ENCODE measurements at regions not wholly inside any gene's neighbourhood (a gene's known extent, or its start where the extent isn't known, plus 50 kb on each side); places are given as distances from the start of the nearest gene placed in this dataset.
"Not testable (repeated sequence)": the region's sequence is repeated elsewhere in the genome, so short reads cannot be mapped to it uniquely, and the experiment has no call there.

DNA sequence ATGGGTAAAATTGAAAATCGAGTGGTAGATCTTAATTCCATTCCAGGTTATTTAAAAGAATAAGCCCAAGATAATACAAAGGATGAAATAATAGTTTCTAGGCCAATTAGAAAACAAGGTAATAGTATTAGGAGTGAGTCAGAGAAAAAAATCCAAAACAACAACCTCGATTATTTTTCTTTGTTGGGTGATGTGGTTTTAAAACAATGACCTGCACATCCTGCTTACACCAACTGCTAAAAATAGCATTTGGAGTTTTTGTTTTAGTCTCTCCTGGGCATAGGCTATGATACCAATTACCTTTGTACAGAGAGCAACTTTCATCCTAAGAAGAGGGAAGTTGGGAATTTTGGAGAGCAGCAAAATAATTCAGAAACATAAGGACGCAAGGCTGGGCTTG is 101.7 kb upstream of the MYO10 start:
- DNase-seq, result peak; percentile 15

DNA sequence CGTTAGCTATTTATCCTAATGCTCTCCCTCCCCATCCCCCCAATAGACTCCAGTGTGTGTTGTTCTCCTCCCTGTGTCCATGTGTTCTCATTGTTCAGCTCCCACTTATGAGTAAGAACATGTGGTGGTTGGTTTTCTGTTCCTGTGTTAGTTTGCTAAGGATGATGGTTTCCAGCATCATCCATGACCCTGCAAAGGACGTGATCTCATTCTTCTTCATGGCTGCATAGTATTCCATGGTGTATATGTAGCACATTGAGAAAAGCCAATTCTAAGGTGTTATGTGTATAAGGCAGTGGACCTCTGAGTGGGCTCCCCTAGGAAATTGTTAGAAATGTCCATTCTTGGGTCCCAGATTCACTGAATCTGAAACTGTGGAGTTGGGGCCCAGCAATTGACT is 103.1 kb upstream of the MYO10 start:
- no peak for DNase-seq

DNA sequence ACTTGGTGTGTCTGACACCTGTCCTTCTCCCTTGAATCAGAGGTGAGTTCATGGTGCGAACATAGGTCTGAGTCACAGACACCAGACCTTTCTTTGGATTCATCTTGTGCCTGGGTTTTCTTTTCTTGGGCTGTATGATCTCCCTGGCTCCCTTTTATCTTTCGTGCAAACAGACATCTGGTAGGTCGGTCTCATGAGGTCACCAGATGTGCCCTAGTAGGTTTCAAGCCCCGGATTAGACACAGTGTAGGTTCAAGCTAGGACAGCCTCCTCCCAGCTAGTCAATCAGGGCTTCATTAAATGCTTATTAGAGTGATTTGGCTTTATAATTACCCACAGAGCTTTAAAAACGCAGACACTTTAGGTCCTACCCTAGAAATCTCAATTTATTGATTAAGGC is 106.0 kb upstream of the MYO10 start:
- DNase-seq, result no peak

DNA sequence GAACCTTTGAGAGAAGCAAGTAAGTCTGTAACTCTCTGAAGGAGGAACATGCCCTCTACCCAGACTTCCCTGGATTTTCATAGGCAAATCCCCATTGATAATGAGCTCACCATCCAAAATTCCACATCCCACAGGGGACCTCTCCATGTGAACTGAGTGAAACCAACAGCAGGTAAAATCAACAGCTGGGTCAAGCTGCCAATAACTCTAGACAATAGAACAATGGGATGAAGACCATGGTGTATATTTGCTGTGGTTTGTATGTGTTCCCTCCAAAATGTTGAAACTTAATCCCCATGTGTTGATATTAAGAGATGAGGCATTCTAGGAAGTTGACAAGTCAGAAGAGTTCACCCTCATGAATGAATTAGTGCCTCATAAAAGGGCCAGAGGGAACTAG is 110.2 kb upstream of the MYO10 start:
- no peak for DNase-seq

DNA sequence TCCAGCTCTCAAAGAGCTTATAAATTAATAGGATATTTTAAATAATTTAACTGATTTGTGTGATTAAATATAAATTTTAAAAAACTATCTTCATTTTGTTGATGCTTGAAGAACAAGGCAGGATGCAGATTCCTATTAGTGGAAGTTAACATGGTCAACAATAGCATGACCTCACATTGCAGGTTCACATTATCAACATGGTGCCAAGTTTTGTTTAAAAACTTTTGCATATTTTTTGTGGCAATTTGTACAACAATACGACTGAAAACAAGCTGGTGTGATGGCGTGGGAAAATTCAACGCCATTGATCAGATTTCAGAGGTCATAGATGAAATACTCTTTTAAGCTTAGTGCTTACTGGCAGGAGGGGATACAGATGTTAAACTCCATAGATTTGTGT is 114.1 kb upstream of the MYO10 start:
- no peak for DNase-seq

DNA sequence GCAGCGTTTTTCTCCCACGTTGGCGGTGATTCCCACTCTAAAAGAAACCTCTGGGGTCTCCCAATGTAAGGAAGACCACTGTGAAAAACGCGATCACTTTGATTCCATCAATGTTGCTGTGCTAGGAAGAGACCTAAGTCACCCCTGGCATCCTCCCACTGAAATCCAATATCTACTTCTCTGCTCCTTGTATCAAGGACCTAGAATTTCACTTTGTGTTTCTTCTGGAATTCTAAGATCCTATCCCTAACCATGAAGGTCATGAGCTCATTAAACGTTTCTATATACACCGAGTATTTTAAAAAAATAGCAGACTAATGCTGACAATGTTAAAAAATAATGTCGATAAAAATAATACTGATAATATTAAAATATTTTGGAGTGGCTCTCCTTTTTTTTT is 118.8 kb upstream of the MYO10 start:
- DNase-seq, result no peak

DNA sequence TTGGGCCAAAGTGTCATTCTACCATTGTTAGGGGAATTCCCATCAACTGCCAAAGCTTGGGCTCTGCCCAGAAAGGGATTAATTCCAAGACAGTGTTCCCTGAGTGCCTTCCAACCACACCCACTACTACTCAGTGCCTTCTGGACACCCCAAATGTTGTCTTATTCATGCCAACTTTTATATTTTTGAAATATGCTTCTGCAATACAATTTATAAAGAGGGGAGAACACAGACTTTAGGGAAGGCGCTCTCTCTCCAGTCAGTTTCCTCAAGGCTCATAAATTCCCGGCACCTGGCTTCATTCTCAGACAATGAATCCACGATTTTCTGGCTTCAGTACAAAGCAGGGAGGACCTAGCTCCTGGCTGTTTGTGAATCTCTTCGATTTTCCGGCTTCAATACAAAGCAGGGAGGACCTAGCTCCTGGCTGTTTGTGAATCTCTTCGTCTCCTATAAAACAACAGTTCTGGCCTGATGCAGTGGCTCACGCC is 120.1 kb upstream of the MYO10 start:
- no peak for DNase-seq

DNA sequence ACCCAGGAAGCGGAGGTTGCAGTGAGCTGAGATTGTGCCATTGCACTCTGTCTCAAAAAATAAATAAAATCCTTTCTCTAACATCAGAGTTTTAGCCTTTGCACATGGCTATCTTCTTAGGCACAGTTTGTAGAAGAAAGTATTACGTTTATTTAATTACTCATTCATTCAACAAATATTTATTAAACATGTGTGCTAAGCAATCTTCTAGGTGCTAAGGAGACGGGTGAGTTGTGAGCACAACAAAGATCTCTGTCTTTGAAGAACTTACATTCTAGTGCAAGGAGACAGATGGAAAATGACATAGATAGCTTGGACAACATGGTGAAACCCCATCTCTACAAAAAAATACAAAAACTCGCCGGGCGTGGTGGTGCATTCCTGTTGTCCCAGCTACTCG is 122.3 kb upstream of the MYO10 start:
- DNase-seq, result no peak

DNA sequence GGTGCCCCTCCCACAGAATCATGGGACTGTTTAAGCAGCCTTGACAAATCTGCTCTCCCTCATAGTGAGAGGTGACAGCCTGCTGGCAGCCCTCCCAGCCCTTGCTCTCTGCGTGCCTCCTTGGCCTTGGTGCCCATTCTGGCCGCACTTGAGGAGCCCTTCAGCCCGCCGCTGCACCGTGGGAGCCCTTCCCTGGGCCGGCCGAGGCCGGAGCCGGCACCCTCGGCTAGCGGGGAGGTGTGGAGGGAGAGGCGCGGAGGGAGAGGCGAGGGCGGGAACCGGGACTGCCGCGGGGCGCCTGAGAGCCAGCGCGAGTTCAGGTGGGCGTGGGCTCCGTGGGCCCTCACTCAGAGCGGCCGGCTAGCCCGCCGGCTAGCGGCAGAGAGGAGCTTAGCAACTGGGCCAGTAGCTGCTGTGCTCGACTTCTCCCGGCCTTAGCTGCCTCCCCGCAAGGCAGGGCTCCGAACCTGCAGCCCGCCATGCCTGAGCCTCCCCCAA is 125.9 kb upstream of the MYO10 start:
- DNase-seq, result no peak

DNA sequence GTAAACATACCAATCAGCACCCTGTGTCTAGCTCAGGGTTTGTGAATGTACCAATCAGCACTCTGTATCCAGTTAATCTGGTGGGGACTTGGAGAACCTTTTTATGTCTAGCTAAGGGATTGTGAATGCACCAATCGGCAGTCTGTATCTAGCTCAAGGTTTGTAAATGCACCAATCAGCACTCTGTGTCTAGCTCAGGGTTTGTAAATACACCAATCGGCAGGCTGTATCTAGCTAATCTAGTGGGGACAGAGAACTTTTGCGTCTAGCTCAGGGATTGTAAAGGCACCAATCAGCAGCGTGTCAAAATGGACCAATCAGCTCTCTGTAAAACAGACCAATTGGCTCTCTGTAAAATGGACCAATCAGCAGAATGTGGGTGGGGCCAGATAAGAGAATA is 126.7 kb upstream of the MYO10 start:
- DNase-seq, result not testable (repeated sequence)

DNA sequence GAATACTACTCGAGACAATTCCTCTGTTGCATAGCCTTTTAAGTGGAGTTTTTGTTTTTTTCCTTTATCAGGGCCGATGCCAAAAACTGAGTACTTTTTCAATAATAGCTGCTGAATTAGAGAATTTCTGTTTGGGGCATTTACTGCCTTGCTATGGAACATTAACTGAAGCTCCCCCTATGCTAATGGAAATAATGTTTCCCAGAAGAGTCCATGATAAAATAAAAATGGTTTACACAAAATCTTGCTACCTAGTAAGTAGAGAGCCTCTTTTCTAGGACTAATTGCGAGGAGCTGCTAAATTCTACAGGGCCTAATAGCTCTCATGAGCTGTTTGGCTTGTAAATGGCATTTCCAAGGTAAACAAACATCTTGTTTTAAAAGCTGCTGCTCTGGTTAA is 128.2 kb upstream of the MYO10 start:
- DNase-seq, result no peak

DNA sequence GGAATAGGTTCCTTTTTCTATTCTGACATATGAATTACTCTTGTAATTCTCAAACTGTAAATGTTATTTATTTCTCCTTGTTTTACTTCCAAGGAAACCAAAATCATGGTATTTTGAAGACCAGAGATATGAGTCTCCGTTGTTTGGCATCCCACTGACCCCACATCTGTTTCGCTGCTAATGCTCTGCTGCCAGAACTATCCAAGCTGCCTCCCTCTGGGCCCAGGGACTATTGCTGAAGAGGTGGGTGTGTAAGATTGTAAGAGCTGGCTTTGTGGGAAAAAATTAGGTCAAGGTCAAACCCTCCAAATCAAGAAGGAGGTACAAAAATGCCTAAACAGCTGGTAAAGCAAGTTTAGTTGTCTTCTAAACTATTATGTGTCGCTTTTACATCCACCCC is 129.4 kb upstream of the MYO10 start:
- DNase-seq, result no peak

DNA sequence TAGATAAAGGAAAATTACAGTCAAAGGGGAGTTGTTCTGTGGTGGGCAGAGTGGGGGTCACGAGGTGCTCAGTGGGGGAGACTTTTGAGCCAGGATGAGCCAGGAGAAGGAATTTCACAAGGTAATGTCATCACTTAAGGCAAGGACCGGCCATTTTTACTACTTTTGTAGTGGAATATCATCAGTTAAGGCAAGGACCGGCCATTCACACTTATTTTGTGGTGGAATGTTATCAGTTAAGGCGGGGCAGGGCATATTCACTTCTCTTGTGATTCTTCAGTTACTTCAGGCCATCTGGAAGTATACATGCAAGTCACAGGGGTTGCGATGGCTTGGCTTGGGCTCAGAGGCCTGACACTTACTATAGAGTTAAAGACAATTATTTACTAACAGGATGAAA is 129.9 kb upstream of the MYO10 start:
- not testable (repeated sequence) for DNase-seq

DNA sequence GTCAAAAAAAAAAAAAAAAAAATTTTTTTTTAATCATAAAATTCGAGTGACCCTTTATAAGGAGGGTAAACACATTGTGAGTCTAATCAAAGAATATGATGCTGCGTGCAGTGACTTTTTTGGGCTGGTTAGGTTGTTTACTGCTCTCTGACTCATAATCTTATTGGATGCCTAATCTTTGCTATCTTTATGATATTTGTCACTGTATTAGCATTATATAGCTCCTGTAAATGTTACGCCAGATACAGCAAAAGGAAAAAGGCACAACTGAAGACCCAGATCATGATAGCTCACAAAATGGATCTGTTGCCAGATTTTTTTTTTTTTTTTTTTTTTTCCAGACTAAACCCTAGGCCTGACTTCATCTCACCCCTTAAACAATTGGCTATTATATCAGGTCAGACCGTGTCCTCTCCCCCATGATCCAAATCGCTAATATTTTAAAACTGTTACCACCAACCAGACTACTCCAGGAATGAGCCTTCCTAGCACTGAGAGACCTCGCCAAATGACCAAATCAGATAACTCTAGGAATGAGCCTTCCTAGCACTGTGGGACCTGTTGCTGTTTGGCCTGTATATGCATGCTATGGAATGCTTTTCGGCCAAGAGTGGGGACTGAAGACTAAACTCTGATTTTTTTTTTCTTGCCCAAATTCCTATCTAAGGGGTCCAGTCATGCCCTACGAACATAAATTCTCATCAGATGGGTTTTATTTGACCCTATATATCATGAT is 131.7 kb upstream of the MYO10 start:
- DNase-seq, result no peak

DNA sequence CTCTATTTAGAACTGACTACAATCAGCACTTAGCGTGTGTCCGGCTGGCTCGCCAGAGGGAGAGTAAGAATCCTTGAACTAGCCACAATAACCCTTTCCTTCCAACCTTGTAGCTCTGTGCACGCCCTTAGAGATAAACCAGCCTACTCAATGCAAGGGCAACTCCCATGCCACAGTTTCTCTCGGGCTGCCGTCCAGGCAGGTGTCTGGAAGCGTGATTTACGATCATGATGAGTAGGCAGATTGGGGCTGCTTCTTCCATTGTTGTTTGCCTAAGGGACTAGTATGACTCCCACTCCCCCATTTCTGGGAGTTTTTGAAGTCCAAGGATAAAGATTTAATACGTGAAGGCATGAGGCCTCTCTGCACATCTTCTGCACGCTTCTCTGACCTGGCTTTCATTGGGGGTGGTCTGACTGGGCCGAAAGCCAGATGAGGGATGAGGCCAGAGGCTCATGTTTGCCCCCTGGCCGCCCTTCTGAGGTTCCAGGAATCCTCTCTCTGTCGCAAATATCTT is 134.0 kb upstream of the MYO10 start:
- no peak for DNase-seq

DNA sequence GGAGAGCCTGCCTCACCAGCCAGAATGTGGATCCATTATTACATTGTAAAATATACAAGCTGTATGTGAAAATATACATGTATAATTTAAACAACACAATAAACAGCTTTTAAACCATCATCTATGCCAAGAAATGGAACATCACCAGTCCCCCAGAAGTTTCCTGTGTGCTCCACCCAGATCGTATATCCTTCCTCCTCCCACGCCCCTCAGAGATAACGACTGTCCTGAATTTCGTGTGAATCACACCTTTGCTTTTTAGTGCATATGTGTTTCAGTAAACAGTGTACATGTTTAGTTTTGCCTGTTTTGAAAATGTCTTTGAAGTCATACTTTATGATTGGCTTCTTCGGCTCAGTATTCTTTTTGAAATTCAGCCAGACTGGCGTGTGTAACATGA is 134.6 kb upstream of the MYO10 start:
- no peak for DNase-seq

DNA sequence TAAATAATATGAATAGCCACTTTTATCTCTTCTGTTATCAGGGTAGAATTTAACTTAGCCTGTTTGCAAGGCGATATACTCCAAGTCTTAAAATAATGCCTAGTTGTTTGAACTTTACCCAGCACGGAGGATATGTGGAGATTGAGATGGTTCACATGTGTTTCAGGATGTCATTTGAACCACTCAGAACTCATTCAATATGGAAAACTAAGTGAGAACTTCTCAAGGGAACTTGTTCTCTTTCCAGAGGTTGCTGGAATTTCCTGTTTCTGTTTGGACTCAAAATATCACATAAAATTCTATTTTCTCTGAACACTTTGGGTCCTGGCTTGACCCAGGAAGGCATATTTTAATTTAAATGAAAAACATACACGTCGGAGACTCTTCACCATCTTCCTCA is 139.1 kb upstream of the MYO10 start:
- DNase-seq, result no peak

DNA sequence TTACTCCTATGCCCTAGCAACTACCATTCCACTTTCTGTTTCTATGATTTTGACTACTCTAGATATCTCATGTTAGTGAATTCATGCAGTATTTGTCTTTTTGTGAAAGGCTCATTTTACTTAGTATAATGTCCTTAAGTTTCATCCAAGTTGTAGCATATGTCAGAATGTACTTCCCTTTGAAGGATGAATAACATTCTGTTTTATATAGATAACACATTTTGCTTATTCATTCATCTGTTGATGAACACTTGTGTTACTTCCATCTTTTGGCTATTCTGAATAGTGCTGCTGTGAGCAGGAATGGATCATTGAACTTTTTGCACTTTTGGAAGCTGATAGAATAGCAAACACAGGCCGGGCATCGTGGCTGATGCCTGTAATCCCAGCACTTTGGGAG is 140.2 kb upstream of the MYO10 start:
- no peak for DNase-seq

DNA sequence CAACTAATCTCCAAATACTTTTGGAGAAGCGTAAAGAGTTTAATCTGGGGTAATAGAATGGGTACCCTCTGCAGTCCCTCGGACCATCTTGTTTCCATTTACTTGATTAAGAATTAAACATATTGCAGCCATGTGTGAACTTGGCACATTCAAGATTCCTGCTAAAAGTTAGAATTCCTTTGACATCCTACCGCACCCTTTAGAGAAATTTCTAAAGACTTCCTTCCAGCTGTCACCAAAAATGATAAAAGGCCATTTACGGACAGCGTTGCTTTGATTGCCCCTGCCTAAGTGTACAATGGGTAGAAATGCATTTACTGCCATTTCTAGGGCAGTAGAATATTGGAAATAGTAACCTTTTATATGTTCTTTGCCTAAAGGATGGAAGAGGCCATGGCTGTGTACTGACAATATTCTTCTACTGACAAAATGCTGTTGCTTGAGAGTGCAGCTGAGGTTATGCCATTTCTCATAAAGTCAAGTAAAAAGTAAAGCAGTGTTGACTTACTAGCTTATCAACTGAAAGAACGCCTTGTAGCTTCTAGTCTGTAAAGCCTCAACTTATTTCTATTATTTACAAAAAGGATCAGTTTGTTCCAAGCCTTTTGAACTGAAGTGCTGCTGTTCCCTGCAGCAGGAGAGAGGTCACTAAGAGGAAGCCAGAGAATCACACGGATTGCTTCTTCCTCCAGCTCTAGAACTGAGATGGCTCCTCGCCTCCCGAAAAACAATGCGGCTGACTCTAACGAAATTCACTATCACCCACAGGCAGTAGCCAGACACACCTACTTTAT is 139.8 kb upstream of the BASP1 start:
- DNase-seq, result no peak

DNA sequence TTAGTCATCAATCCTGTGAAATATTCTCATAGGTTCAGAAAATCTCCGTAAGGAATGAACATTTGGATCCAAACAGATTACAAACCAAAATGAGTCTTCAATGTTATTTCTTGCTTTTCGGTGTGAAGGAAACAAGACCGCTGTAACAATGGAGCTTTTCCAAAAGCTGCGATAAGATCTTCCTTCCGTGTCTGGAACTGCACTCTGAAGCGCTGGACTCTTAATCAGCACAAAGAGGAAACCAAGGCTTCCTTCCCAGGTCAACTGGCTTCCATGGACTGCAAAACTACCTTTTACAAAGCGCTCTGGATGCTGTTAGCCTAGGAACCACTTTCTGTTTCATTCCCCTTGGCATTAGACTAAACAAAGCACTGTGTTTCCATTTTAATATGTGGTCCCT is 137.9 kb upstream of the BASP1 start:
- no peak for DNase-seq

DNA sequence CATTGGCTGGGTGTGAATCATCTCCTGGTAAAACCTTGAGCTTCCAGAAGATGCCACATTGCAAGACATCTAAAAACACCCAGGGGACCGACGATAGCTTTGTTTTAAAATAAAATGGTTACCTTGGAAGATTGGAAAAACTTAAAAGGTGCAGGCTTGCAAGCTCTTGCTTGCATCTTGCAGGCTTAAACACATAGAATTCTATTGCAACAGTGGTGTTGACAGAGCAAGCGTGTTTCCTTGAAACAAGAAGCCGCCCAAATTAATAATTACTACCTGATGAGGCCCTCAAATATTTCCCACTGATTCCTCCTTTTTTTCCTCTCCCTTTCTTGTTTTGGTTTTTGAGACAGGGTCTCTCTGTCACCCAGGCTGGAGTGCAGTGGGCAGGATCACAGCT is 137.1 kb upstream of the BASP1 start:
- DNase-seq, result no peak

DNA sequence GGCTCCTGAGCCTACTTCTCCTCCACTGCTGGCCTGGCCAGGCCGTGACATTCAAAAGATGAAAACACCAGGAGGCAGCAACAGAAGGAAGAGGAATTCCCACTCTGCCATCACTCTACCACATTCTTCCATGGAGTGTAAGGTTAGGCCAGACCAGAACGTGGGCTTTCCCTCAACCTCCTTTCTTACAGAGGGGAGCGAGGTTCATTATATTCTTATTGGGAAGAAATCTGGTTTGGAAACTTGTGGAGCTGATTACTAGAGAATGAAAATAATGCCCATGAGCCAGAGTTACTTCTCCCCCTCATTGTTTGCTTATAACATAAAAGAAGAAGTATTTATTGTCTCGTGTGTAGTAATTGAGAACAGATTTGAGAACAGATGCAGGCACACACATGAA is 136.3 kb upstream of the BASP1 start:
- no peak for DNase-seq

DNA sequence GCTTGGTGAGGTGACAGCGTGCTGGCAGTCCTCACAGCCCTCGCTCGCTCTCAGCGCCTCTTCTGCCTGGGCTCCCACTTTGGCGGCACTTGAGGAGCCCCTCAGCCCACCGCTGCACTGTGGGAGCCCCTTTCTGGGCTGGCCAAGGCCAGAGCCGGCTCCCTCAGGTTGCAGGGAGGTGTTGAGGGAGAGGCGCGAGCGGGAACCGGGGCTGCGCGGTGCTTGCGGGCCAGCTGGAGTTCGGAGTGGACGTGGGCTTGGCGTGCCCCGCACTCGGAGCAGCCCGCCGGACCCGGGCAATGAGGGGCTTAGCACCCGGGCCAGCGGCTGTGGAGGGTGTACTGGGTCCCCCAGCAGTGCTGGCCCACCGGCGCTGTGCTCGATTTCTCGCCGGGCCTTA is 134.2 kb upstream of the BASP1 start:
- not testable (repeated sequence) for DNase-seq

DNA sequence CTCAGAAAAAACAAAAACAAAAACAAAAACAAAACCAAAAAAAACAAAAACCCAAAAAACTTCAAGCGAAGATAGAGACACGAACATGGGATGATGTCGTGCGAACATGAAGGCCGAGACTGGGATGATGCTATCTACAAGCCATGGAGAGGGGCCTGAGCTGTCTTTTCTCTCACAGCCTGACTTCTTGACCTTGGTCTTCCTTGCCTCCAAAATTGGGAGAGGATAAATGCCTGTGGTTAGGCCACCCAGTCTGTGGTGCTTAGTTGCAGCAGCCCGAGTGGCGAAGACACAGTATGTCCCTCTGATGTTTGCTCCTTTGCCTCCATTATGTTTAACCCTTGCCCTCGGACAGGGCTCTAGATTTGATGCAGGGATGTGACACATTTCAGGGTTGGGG is 130.4 kb upstream of the BASP1 start:
- DNase-seq, result no peak

Measured in HCEC 1CT (cell line).